ENCODE measurements at regions not wholly inside any gene's neighbourhood (a gene's known extent, or its start where the extent isn't known, plus 50 kb on each side); places are given as distances from the start of the nearest gene placed in this dataset.

- DNase-seq (no peak), ATAC-seq (ENCODE audit: poor library complexity) (no peak)
- intact Hi-C loops (cut with DNase I) = no loop called here
Observed at GRCh38 chr6:140590641-140591040, 1216.2 kb upstream of the CITED2 start.

- intact Hi-C loops (cut with DNase I) = no loop called here
- DNase-seq (peak; percentile 42), ATAC-seq (ENCODE audit: poor library complexity) (peak; percentile 53)
Observed at GRCh38 chr6:140586426-140587061, 1212.1 kb upstream of the CITED2 start.

GRCh38 chr6:140581601-140582000, 1207.2 kb upstream of the CITED2 start:
- intact Hi-C loops (cut with DNase I) = no loop called here
- DNase-seq (no peak), ATAC-seq (ENCODE audit: poor library complexity) (no peak)

- intact Hi-C loops (cut with DNase I) = no loop called here
Observed at GRCh38 chr6:140579918-140580317, 1205.5 kb upstream of the CITED2 start.

GRCh38 chr6:140576004-140576555, 1201.6 kb upstream of the CITED2 start:
- intact Hi-C loops (cut with DNase I) = no loop called here
- ATAC-seq (ENCODE audit: poor library complexity) = no peak
- no peak for DNase-seq

More at GRCh38 chr6:140579918-140580317, 1205.5 kb upstream of the CITED2 start:
- DNase-seq (no peak), ATAC-seq (ENCODE audit: poor library complexity) (no peak)

- no peak for ATAC-seq (ENCODE audit: poor library complexity)
- DNase-seq = no peak
- intact Hi-C loops (cut with DNase I) = no loop called here
Observed at GRCh38 chr6:140572867-140573266, 1198.4 kb upstream of the CITED2 start.

GRCh38 chr6:140572129-140572528, 1197.7 kb upstream of the CITED2 start:
- DNase-seq = no peak
- intact Hi-C loops (cut with DNase I) = no loop called here
- no peak for ATAC-seq (ENCODE audit: poor library complexity)

- no peak for ATAC-seq (ENCODE audit: poor library complexity)
- intact Hi-C loops (cut with DNase I) = no loop called here
- DNase-seq = no peak
Observed at GRCh38 chr6:140571145-140571544, 1196.7 kb upstream of the CITED2 start.

- intact Hi-C loops (cut with DNase I) = no loop called here
- DNase-seq (no peak), ATAC-seq (ENCODE audit: poor library complexity) (peak; percentile 18)
Observed at GRCh38 chr6:140567466-140567865, 1193.0 kb upstream of the CITED2 start.

- intact Hi-C loops (cut with DNase I) = no loop called here
- ATAC-seq (ENCODE audit: poor library complexity) = peak; percentile 93
- DNase-seq = no peak
Observed at GRCh38 chr6:140566781-140567277, 1192.4 kb upstream of the CITED2 start.

- no peak for ATAC-seq (ENCODE audit: poor library complexity)
- no peak for DNase-seq
- intact Hi-C loops (cut with DNase I) = no loop called here
Observed at GRCh38 chr6:140563728-140564127, 1189.3 kb upstream of the CITED2 start.

GRCh38 chr6:140561701-140562100, 1187.3 kb upstream of the CITED2 start:
- no peak for ATAC-seq (ENCODE audit: poor library complexity)
- intact Hi-C loops (cut with DNase I) = no loop called here

GRCh38 chr6:140560671-140561070, 1186.2 kb upstream of the CITED2 start:
- DNase-seq = no peak
- no peak for ATAC-seq (ENCODE audit: poor library complexity)
- intact Hi-C loops (cut with DNase I) = no loop called here

More at GRCh38 chr6:140561701-140562100, 1187.3 kb upstream of the CITED2 start:
- DNase-seq = no peak

GRCh38 chr6:140559458-140559857, 1185.0 kb upstream of the CITED2 start:
- DNase-seq (no peak), ATAC-seq (ENCODE audit: poor library complexity) (no peak)
- intact Hi-C loops (cut with DNase I) = no loop called here

- ATAC-seq (ENCODE audit: poor library complexity) (no peak), DNase-seq (no peak)
- intact Hi-C loops (cut with DNase I) = no loop called here
Observed at GRCh38 chr6:140554421-140554820, 1180.0 kb upstream of the CITED2 start.

GRCh38 chr6:140548366-140548765, 1173.9 kb upstream of the CITED2 start:
- DNase-seq = no peak
- peak; percentile 46 for ATAC-seq (ENCODE audit: poor library complexity)
- intact Hi-C loops (cut with DNase I) = no loop called here

- DNase-seq (no peak), ATAC-seq (ENCODE audit: poor library complexity) (no peak)
- intact Hi-C loops (cut with DNase I) = no loop called here
Observed at GRCh38 chr6:140546640-140547039, 1172.2 kb upstream of the CITED2 start.

GRCh38 chr6:140544431-140544830, 1170.0 kb upstream of the CITED2 start:
- ATAC-seq (ENCODE audit: poor library complexity) = no peak
- intact Hi-C loops (cut with DNase I) = no loop called here
- DNase-seq = no peak

GRCh38 chr6:140542863-140543262, 1168.4 kb upstream of the CITED2 start:
- DNase-seq (no peak), ATAC-seq (ENCODE audit: poor library complexity) (no peak)
- intact Hi-C loops (cut with DNase I) = no loop called here

- intact Hi-C loops (cut with DNase I) = no loop called here
- no peak for ATAC-seq (ENCODE audit: poor library complexity)
Observed at GRCh38 chr6:140541288-140541687, 1166.8 kb upstream of the CITED2 start.

GRCh38 chr6:140540743-140541142, 1166.3 kb upstream of the CITED2 start:
- intact Hi-C loops (cut with DNase I) = no loop called here
- ATAC-seq (ENCODE audit: poor library complexity) (no peak), DNase-seq (no peak)

More at GRCh38 chr6:140541288-140541687, 1166.8 kb upstream of the CITED2 start:
- DNase-seq = no peak
